Kidney (tissue), 13 donors: ENCODE measurements at regions not wholly inside any gene's neighbourhood (a gene's known extent, or its start where the extent isn't known, plus 50 kb on each side); places are given as distances from the start of the nearest gene placed in this dataset.
A peak's percentile ranks its signal among the peaks of the same experiment; 100 is the strongest.

Experiments used
- DNase-seq, 5 donors: peaks; one replicate each; pipeline ENCODE4 v3.0.0-alpha.2; 2013 to 2020
- FAIRE-seq: peaks from 2 replicates; lab custom pipeline; 2012; peaks lifted over from hg19 to GRCh38; lab: Jason Lieb, UNC
- H3K27ac ChIP-seq, 2 donors: one replicate each; pipeline ENCODE4 v1.7.0; 2013; ENCODE audit warnings: low read depth in 2 of 2, low read length in 2 of 2, inconsistent platforms in 1 of 2
- H3K27me3 ChIP-seq: one replicate; pipeline ENCODE4 v1.7.1; 2013; ENCODE audit warnings: low read length, inconsistent platforms; ENCODE audit not compliant: control insufficient read depth, insufficient read depth
- H3K36me3 ChIP-seq, 3 donors: one replicate each; pipeline versions ENCODE4 v1.7.0 to v1.7.1; 2013; ENCODE audit warnings: low read length in 3 of 3, control low read depth in 1 of 3, inconsistent platforms in 1 of 3; ENCODE audit not compliant: insufficient read depth in 3 of 3, control insufficient read depth in 2 of 3
- H3K4me1 ChIP-seq, 3 donors: one replicate each; pipeline versions ENCODE4 v1.7.0 to v1.7.1; 2013; ENCODE audit warnings: low read length in 3 of 3, inconsistent platforms in 1 of 3, low read depth in 1 of 3; ENCODE audit not compliant: control insufficient read depth in 2 of 3, insufficient read depth in 2 of 3
- H3K4me3 ChIP-seq, 3 donors: one replicate each; pipeline versions ENCODE4 v1.7.0 to v1.8.1; 2013; ENCODE audit warnings: low read length in 3 of 3, control low read depth in 1 of 3, inconsistent platforms in 1 of 3
- H3K9ac ChIP-seq, 3 donors: one replicate each; pipeline versions ENCODE4 v1.7.0 to v1.7.1; 2013; ENCODE audit warnings: low read length in 3 of 3, control low read depth in 1 of 3, inconsistent platforms in 1 of 3
- H3K9me3 ChIP-seq, 3 donors: one replicate each; pipeline versions ENCODE4 v1.7.0 to v1.7.1; 2013; ENCODE audit warnings: low read length in 3 of 3, control low read depth in 1 of 3, inconsistent platforms in 1 of 3; ENCODE audit not compliant: control insufficient read depth in 2 of 3, insufficient read depth in 1 of 3
- intact Hi-C: fragments of 100-400 bp; cut with DNase I; formaldehyde crosslinking; loops from one replicate; pipeline ENCODE4 v1.11.1; 2022
- TF ChIP-seq, protein P1 (sequence below): IDR thresholded peaks from 3 replicates; pipeline ENCODE4 v1.5.1; 2012; ENCODE audit warnings: mild to moderate bottlenecking, moderate library complexity, borderline replicate concordance; ENCODE audit not compliant: insufficient read depth; ENCODE audit errors: extremely low read depth
- donor health status: control.
- donor health status: control.
- donor health status: control.
- donor health status: control.
- donor health status: control.
- donor health status: DM: yes; HTN: yes; CAD: no.
- donor health status: Normal renal cell carcinoma (clear cell type).

DNA sequence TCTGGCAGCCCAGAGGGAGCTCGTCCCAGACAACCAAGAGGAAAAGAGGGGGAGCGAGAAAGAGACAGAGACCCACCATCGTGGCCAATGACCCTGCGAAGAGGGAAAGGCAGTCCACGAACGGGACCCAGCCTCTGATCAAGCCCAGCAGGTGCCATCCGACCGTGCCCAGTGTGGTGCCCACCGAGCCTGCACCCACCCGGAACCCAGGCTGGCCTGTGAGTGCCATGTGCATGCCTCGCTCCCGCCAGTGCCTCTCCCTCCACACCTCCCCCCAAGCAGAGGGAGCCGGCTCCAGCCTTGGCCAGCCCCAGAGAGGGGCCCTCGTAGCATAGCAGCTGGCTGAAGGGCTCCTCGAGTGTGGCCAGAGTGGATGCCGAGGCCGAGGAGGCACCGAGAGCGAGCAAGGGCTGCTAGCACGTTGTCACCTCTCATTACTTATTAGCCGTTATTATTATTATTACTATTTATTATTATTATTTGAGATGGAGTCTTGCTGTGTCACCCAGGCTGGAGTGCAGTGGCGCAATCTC lies 130.7 kb upstream of the CHRM3 start:
- H3K4me3 ChIP-seq, result no peak overlapping the region
- no peaks in the 10 kb centered on the region for H3K27me3 ChIP-seq
- peaks cover 0 to 4% (median 0%) of the 10 kb centered on the region in 3 donors for H3K9me3 ChIP-seq
- DNase-seq, result peak in 1 of 5 donors; percentile 68
- H3K27ac ChIP-seq, result no peak overlapping the region
- no peaks in the 10 kb centered on the region for H3K4me1 ChIP-seq
- H3K36me3 ChIP-seq, result no peaks in the 10 kb centered on the region
- no peak overlapping the region for H3K9ac ChIP-seq
- TF ChIP-seq, protein P1, sequence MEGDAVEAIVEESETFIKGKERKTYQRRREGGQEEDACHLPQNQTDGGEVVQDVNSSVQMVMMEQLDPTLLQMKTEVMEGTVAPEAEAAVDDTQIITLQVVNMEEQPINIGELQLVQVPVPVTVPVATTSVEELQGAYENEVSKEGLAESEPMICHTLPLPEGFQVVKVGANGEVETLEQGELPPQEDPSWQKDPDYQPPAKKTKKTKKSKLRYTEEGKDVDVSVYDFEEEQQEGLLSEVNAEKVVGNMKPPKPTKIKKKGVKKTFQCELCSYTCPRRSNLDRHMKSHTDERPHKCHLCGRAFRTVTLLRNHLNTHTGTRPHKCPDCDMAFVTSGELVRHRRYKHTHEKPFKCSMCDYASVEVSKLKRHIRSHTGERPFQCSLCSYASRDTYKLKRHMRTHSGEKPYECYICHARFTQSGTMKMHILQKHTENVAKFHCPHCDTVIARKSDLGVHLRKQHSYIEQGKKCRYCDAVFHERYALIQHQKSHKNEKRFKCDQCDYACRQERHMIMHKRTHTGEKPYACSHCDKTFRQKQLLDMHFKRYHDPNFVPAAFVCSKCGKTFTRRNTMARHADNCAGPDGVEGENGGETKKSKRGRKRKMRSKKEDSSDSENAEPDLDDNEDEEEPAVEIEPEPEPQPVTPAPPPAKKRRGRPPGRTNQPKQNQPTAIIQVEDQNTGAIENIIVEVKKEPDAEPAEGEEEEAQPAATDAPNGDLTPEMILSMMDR, result no peak
- no peak for FAIRE-seq
- intact Hi-C loops, result no loop called here

DNA sequence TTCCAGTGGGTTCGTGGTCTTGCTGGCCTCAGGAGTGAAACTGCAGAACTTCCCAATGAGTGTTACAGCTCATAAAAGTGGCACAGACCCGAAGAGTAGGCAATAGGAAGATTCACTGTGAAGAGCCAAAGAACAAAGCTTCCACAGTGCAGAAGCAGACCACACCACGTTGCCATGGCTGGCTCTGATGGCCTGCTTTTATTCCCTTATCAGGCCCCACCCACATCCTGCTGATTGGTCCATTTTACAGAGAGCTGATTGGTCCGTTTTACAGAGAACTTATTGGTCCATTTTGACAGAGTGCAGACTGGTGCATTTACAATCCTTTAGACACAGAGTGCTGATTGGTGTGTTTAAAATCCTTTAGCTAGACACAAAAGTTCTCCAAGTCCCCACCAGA lies 131.4 kb upstream of the CHRM3 start:
- Histone ChIP-seq H3K27me3 (no peaks in the 10 kb centered on the region), H3K36me3 (no peaks in the 10 kb centered on the region), H3K4me1 (no peaks in the 10 kb centered on the region), H3K27ac (no peak overlapping the region), H3K9me3 (peaks cover 0 to 4% (median 0%) of the 10 kb centered on the region in 3 donors), H3K4me3 (no peak overlapping the region), H3K9ac (no peak overlapping the region)
- FAIRE-seq (no peak), DNase-seq (no peak)
- TF ChIP-seq, protein P1, result no peak
- intact Hi-C loops, result no loop called here

DNA sequence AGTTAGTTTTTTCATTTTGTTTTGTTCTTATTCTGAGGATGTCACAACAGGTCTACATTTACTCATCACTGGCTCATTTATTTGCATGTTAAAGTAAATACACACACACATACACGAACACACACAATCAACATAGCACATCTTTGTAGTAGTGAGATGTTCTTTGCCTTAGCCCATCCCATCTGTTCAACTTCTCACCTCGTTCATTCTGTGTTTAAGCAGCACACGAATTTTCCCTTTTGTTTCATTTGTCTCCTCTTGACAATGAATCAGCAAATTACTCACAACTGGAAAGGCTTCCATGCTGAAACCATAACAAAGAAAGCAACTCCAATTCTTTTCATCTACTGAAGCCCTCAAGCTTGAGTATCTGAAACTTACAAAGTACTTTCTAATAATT lies 133.3 kb upstream of the CHRM3 start:
- no peak for FAIRE-seq
- H3K4me3 ChIP-seq, result no peak overlapping the region
- TF ChIP-seq, protein P1, result no peak

More for the DNA sequence above, 133.3 kb upstream of the CHRM3 start:
- intact Hi-C loops, result no loop called here
- H3K9ac ChIP-seq, result no peak overlapping the region
- H3K4me1 ChIP-seq, result no peaks in the 10 kb centered on the region
- no peaks in the 10 kb centered on the region for H3K27me3 ChIP-seq
- peaks cover 0 to 4% (median 0%) of the 10 kb centered on the region in 3 donors for H3K9me3 ChIP-seq
- no peak overlapping the region for H3K27ac ChIP-seq
- no peak for DNase-seq
- H3K36me3 ChIP-seq, result no peaks in the 10 kb centered on the region
